Embryonic facial prominence (tissue), 1 donor: ENCODE measurements at regions not wholly inside any gene's neighbourhood (a gene's known extent, or its start where the extent isn't known, plus 50 kb on each side); places are given as distances from the start of the nearest gene placed in this dataset.

Experiments used
- DNase-seq: peaks from one replicate; pipeline ENCODE4 v3.0.0-alpha.2; 2016; ENCODE audit errors: extremely low spot score

GRCh38 chr2:15807418-15808203 is 132.7 kb upstream of the MYCN start:
- no peak for DNase-seq

GRCh38 chr2:15808204-15808910 is 132.0 kb upstream of the MYCN start:
- no peak for DNase-seq

GRCh38 chr2:15808944-15809343 is 131.4 kb upstream of the MYCN start:
- DNase-seq = no peak

GRCh38 chr2:15809404-15809803 is 130.9 kb upstream of the MYCN start:
- no peak for DNase-seq

- no peak for DNase-seq
Measured at GRCh38 chr2:15810477-15811150, 129.7 kb upstream of the MYCN start.

GRCh38 chr2:15811367-15811766 is 129.0 kb upstream of the MYCN start:
- DNase-seq = no peak

GRCh38 chr2:15812187-15812780 is 128.1 kb upstream of the MYCN start:
- no peak for DNase-seq

- no peak for DNase-seq
Measured at GRCh38 chr2:15813481-15814266, 126.7 kb upstream of the MYCN start.

GRCh38 chr2:15814403-15814802 is 125.9 kb upstream of the MYCN start:
- no peak for DNase-seq

GRCh38 chr2:15814946-15815345 is 125.4 kb upstream of the MYCN start:
- no peak for DNase-seq

- no peak for DNase-seq
Measured at GRCh38 chr2:15816226-15816625, 124.1 kb upstream of the MYCN start.

DNA sequence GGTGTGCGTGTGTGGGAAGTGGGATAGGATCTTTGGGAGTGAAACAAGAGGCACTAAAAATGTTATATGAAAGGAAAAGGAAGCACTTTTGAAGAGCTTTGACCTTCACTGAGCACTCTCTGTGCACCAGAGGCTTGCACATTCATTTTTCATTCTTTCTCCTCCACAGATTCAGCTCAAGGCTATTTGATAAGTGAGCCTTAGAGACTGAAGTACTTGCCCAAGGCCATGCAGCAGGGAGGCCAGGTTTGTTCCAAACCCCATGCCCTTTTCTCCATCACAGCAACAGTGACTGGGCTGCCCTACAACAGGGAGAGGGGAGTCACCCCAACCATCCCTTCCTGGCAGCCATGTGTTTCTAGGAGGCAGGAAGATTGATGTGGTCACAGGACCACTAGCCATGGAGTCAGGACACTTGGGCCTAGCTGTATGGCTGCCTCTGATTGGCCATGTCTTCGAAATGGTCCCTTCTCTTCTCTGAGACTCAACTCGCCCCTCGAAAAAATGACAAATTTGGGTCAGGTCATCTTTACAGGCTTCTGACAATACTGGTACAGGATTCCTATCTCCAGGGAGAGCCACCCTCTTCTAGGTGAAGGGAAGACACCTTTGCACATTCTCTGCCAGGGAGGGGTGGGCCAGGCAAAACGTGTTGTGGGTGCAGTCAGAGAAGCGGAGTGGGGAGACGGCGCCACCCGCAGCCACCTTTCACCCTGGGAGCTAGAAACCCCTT is 123.5 kb upstream of the MYCN start:
- no peak for DNase-seq

GRCh38 chr2:15817748-15818147 is 122.6 kb upstream of the MYCN start:
- DNase-seq = no peak

DNA sequence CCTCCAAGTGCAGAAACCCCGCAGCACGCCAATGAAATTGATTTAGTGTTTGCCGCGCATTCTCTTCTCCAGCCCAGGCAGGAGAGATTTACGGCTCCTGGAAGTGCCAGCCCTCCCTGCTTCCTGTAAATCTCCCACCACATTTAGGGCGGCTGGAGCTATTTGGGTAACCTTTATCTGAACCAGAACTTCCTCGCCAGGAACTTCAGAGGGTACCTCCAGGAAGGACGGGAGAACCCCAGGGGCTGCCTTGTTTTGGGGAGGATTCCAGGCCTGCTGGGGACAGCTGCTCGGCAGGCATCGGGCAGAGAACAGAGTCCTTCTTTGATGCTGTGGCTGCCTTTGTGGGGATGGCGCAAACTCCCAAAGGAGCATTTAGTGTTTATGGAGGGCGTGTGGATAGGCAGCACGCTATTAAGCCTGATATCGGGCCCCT is 122.0 kb upstream of the MYCN start:
- DNase-seq = no peak

- DNase-seq = no peak
Measured at GRCh38 chr2:15818881-15819280, 121.5 kb upstream of the MYCN start.

DNA sequence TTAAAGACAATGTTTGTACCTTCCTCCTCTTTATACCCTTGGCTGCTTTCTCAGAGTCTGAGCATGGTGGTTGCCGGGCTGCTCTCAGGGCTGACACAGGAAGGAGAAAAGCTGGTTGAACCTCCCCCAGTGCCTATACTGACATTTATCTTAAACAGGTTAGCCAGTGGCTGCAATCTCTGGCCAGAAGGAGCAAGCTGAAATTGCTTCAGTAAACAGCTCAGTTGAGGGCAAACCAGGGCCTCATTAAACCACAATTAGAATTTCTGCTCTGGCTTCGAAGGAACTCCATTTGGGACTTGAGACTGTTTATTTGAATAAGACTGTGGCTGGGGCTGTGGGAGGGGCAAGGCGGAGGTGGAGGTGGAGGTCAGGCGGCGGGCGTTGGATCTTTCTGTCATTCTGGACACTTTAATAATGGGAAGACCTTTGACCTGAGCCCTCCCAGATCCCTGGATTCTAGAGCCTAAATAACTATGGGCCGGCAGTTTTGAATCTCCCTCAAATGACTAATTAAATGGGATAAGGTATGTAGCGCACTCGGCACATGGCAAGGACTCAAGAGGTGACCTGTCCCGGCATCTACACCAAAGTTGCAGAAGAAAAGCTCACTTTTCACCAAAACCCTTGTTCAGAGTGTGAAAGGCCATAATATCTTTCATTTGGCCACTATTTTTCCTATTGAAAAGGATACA is 120.6 kb upstream of the MYCN start:
- DNase-seq = no peak

GRCh38 chr2:15820257-15820566 is 120.1 kb upstream of the MYCN start:
- no peak for DNase-seq

GRCh38 chr2:15820927-15821326 is 119.4 kb upstream of the MYCN start:
- DNase-seq = no peak

DNA sequence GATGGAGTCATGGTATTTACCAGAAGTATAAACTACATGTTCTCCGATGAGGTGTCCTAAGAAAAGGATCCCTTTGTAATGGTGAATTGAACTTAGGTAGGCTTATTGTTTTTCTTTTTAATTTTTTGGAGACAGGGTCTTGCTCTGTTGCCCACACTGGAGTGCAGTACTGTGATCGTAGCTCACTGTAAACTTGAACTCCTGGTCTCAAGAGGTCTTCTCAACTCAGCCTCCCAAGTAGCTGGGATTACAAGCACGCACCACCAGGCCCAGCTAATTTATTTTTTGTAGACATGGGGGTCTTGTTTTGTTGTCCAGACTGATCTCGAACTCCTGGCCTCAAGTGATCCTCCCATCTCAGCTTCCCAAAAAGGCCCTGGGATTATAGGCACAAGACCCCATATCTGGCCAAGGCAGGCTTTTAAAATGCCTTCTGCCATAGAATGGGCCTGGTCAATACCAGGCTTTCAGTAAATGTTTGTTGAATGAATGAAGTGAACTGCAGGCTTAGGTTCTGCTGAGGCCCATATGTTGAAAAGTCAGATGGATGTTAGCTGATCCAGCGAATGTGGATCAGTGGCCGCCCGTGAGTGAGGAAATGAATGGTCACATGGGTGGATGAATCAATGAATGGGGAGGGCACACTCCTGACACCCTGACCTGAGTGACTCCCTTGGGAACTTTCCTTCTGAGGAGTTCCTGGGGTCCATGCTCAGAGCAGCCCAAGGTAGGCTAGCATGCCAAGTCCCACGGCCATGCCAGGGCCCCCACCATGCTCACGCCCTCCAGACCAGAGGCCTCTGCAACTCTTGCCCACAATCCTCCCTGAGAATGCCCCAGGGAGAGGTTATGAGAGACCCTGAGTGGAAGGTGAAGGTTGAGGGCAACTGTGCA is 118.0 kb upstream of the MYCN start:
- no peak for DNase-seq
